ENCODE measurements at regions not wholly inside any gene's neighbourhood (a gene's known extent, or its start where the extent isn't known, plus 50 kb on each side); places are given as distances from the start of the nearest gene placed in this dataset.

DNA sequence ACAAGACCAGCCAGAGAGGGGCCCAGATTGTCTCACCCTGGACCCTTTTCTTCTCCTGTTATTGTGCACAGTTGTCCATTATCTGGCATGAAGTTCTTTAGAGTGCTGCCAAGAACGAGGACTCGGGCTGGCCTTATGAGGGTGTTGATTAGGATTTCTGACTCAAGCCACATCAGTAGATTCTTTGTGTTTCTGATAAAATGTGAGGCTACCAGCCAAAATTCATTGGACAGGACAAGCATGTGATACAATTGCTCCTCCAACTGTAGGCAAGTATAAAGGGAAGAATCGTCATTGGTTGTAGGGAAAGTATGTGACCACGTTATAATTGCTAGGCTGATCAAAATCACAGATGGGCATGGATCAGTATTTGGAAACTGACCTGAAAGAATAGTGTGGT lies 99.2 kb upstream of the TMC3 start:
- TF ChIP-seq, protein P1, sequence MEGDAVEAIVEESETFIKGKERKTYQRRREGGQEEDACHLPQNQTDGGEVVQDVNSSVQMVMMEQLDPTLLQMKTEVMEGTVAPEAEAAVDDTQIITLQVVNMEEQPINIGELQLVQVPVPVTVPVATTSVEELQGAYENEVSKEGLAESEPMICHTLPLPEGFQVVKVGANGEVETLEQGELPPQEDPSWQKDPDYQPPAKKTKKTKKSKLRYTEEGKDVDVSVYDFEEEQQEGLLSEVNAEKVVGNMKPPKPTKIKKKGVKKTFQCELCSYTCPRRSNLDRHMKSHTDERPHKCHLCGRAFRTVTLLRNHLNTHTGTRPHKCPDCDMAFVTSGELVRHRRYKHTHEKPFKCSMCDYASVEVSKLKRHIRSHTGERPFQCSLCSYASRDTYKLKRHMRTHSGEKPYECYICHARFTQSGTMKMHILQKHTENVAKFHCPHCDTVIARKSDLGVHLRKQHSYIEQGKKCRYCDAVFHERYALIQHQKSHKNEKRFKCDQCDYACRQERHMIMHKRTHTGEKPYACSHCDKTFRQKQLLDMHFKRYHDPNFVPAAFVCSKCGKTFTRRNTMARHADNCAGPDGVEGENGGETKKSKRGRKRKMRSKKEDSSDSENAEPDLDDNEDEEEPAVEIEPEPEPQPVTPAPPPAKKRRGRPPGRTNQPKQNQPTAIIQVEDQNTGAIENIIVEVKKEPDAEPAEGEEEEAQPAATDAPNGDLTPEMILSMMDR (IDR thresholded peaks at IDR 0.05), result no peak
- TF ChIP-seq POLR2A (IDR thresholded peaks at IDR 0.05) (no peak), EP300 (IDR thresholded peaks at IDR 0.05; ENCODE audit: low read depth) (no peak), POLR2AphosphoS5 (IDR thresholded peaks at IDR 0.05) (no peak)

Measured in transverse colon (tissue), 4 donors.